ENCODE measurements at regions not wholly inside any gene's neighbourhood (a gene's known extent, or its start where the extent isn't known, plus 50 kb on each side); places are given as distances from the start of the nearest gene placed in this dataset.

GRCh38 chr3:40837300-40837699, 312.5 kb downstream of the ZNF621 start:
- no peaks in the 10 kb centered on the region for H3F3A ChIP-seq (ENCODE audit: low read depth)
- H3K4me2 ChIP-seq (ENCODE audit: low read depth, low read length, poor library complexity, severe bottlenecking) = no peak overlapping the region
- no peaks in the 10 kb centered on the region for H3K79me2 ChIP-seq (ENCODE audit: insufficient read depth, low read length)
- H3K4me3 ChIP-seq (ENCODE audit: low read length, poor library complexity, severe bottlenecking) = no peak overlapping the region
- H3K9me2 ChIP-seq (replicated peaks; ENCODE audit: low read depth, low read length) = no peaks in the 10 kb centered on the region
- no peaks in the 10 kb centered on the region for H3K36me3 ChIP-seq (ENCODE audit: insufficient read depth, low read length)
- H2AFZ ChIP-seq (ENCODE audit: low read length) = no peak overlapping the region
- H3K4me1 ChIP-seq (ENCODE audit: insufficient read depth, low read length, poor library complexity, severe bottlenecking) = no peaks in the 10 kb centered on the region
- TF ChIP-seq CTCF (conservative IDR thresholded peaks at IDR 0.05; ENCODE audit: low read length) (no peak), EZH2phosphoT487 (IDR thresholded peaks at IDR 0.05; ENCODE audit: borderline replicate concordance) (no peak)
- H4K20me1 ChIP-seq (ENCODE audit: insufficient read depth, low read length, poor library complexity, severe bottlenecking) = no peaks in the 10 kb centered on the region
- no peaks in the 10 kb centered on the region for H3K27me3 ChIP-seq (ENCODE audit: insufficient read depth, low read length, poor library complexity, severe bottlenecking)
- no peaks in the 10 kb centered on the region for H3K9me3 ChIP-seq (ENCODE audit: insufficient read depth, low read depth, low read length)
- H3K9ac ChIP-seq (ENCODE audit: low read depth, low read length, poor library complexity, severe bottlenecking) = no peak overlapping the region

GRCh38 chr3:40841131-40841530, 316.4 kb downstream of the ZNF621 start:
- Histone ChIP-seq H3K9ac (ENCODE audit: low read depth, low read length, poor library complexity, severe bottlenecking) (no peak overlapping the region), H3K27me3 (ENCODE audit: insufficient read depth, low read length, poor library complexity, severe bottlenecking) (no peaks in the 10 kb centered on the region), H3F3A (ENCODE audit: low read depth) (no peaks in the 10 kb centered on the region), H3K4me3 (ENCODE audit: low read length, poor library complexity, severe bottlenecking) (no peak overlapping the region), H4K20me1 (ENCODE audit: insufficient read depth, low read length, poor library complexity, severe bottlenecking) (no peaks in the 10 kb centered on the region), H3K9me3 (ENCODE audit: insufficient read depth, low read depth, low read length) (no peaks in the 10 kb centered on the region), H3K4me2 (ENCODE audit: low read depth, low read length, poor library complexity, severe bottlenecking) (no peak overlapping the region), H3K4me1 (ENCODE audit: insufficient read depth, low read length, poor library complexity, severe bottlenecking) (no peaks in the 10 kb centered on the region), H2AFZ (ENCODE audit: low read length) (no peak overlapping the region), H3K36me3 (ENCODE audit: insufficient read depth, low read length) (no peaks in the 10 kb centered on the region), H3K9me2 (replicated peaks; ENCODE audit: low read depth, low read length) (no peaks in the 10 kb centered on the region), H3K79me2 (ENCODE audit: insufficient read depth, low read length) (no peaks in the 10 kb centered on the region)
- TF ChIP-seq CTCF (conservative IDR thresholded peaks at IDR 0.05; ENCODE audit: low read length) (no peak), EZH2phosphoT487 (IDR thresholded peaks at IDR 0.05; ENCODE audit: borderline replicate concordance) (no peak)

- H3K79me2 ChIP-seq (ENCODE audit: insufficient read depth, low read length) = no peaks in the 10 kb centered on the region
- no peaks in the 10 kb centered on the region for H3K4me1 ChIP-seq (ENCODE audit: insufficient read depth, low read length, poor library complexity, severe bottlenecking)
- no peaks in the 10 kb centered on the region for H3K27me3 ChIP-seq (ENCODE audit: insufficient read depth, low read length, poor library complexity, severe bottlenecking)
- no peaks in the 10 kb centered on the region for H3F3A ChIP-seq (ENCODE audit: low read depth)
- H3K9ac ChIP-seq (ENCODE audit: low read depth, low read length, poor library complexity, severe bottlenecking) = no peak overlapping the region
- H3K4me3 ChIP-seq (ENCODE audit: low read length, poor library complexity, severe bottlenecking) = no peak overlapping the region
- H2AFZ ChIP-seq (ENCODE audit: low read length) = no peak overlapping the region
- H3K4me2 ChIP-seq (ENCODE audit: low read depth, low read length, poor library complexity, severe bottlenecking) = no peak overlapping the region
- no peaks in the 10 kb centered on the region for H3K9me3 ChIP-seq (ENCODE audit: insufficient read depth, low read depth, low read length)
- H4K20me1 ChIP-seq (ENCODE audit: insufficient read depth, low read length, poor library complexity, severe bottlenecking) = no peaks in the 10 kb centered on the region
- no peaks in the 10 kb centered on the region for H3K36me3 ChIP-seq (ENCODE audit: insufficient read depth, low read length)
- no peaks in the 10 kb centered on the region for H3K9me2 ChIP-seq (replicated peaks; ENCODE audit: low read depth, low read length)
- TF ChIP-seq EZH2phosphoT487 (IDR thresholded peaks at IDR 0.05; ENCODE audit: borderline replicate concordance) (no peak), CTCF (conservative IDR thresholded peaks at IDR 0.05; ENCODE audit: low read length) (no peak)
Observed at GRCh38 chr3:40841570-40842109, 316.9 kb downstream of the ZNF621 start.

Data from Loucy (cell line).